ENCODE measurements at regions not wholly inside any gene's neighbourhood (a gene's known extent, or its start where the extent isn't known, plus 50 kb on each side); places are given as distances from the start of the nearest gene placed in this dataset.

DNA sequence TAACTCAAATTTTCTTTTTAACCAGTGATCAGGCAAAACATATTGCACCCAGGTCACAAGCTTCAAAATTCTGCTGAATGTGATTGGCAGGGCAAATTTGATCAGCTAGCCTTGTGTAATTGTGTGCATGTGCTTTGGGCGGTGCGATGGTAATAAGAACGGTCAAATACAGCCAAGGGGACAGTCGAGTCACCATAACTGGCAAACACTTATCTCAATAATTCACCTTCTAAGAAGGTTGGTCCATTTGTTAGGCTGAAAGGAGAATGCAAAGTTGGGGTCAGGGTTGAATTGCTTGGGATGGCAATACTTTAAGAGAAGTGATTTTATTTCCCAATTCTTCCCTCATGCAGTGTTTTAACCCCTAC lies 302.4 kb upstream of the PDZRN3 start:
- no peak for FAIRE-seq

DNA sequence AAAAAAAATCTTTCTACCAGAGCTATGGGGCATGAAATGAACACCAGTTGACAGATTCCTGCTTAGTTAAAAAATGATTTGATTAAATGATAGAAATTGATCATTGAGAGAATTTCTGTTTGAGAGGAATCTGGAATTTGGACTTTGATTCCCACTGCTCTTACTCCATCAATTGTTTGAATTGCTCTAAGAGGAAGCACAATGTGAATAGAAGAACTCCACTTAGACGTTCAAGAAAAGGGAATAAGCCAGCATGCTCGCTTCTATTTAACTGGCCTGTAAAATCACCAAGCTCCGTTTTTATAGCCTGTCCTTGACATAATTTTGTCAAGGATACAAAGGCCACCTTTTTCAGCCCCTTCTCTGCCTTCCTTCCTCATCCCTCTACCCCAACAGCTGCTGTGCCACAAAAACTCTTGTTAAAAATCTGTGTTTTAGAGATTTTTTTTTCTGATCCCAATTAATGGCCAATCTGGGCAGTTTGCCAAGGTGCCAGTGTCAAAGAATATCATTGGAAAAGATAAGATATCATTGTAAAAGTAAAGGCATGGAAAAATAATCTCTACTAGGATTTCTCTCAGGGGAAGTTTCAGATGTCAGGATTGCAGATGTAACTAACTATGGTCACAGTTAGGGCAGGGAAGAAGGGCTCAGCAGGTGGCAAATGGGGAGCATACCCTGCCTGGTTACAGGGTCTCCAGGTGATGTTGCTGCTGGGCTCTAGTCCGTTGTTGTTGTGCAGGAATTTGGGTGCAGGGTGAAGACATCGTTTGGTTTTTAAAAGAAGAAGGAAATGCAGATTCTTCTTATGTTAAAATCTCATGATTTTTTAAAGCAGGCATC lies 301.8 kb upstream of the PDZRN3 start:
- no peak for FAIRE-seq

DNA sequence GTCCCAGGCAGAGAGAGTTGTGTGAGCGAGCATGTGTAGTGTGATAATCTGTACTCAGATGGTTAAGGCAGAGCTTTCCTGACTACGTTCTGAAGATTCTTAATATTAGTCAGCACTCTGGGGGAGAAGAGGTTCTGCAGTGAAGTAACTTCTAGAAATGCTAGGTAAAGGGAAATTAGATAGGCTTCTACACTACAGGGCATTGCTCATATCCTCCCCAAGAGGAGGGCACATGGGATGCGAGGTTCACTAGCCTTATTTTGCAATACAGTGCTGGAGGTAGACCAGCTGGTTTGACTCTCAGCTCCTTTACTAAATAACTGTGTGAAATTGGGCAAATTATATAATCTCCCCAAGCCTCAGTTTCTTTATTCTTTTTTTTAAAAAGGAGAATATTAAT lies 300.3 kb upstream of the PDZRN3 start:
- FAIRE-seq, result no peak

DNA sequence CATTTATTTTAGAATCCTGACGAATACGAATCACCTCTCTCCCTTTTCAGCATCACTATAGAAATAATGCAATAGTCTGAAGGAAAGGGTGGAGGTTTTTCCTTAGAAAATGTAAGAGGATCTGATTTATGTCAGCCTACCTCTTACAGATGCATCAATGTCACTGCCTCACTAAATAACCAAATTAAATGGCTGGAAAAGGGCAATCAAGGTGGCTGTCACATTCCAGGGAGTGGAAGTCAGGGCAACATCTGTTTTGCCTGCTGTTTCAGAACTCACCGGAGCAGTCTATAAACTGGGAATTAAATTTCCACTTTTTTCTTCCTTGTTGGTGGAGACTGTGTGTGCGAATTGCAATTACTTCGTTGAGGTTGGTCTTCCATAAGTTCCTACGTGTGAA lies 299.3 kb upstream of the PDZRN3 start:
- no peak for FAIRE-seq

- no peak for FAIRE-seq
These were observed 292.9 kb upstream of the PDZRN3 start for GRCh38 chr3:73917643-73918042.

DNA sequence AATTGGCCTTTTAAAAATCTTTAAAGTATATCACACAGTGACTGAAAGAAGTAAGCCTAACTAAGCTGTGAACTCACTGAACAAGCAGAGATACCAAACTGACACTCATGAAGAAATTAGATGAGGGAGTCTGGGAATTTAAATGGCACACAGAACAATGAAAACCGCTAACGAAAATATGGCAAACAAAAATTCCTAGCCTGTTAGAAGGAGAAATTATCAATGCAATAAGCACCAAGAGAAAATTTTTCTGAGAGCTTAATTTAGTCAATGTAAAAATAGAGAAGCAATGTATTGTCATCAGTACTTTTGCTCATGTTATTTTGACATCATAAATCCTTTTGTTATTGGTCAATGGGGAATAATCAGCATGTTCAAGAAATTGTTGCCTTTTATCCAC lies 291.1 kb upstream of the PDZRN3 start:
- no peak for FAIRE-seq

GRCh38 chr3:73908218-73908617 lies 283.5 kb upstream of the PDZRN3 start:
- FAIRE-seq, result no peak

DNA sequence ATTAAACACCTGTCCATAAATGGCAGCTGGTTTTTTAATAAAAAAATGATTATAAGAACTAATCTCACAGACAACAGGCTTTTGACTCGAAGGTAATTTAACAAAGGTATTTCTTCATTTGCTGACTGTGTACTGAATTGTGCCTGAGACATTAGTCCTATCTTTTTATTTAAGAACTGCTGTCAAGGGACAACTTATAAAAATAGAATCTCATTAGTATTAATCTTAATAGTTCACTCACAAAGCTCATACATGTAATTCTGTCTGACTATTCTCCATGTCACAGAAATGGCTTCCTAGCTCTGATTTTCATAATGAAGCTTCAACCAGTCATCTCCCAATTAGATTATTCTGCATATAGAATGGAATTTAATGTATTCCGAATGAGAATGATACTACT lies 276.9 kb upstream of the PDZRN3 start:
- FAIRE-seq, result no peak

DNA sequence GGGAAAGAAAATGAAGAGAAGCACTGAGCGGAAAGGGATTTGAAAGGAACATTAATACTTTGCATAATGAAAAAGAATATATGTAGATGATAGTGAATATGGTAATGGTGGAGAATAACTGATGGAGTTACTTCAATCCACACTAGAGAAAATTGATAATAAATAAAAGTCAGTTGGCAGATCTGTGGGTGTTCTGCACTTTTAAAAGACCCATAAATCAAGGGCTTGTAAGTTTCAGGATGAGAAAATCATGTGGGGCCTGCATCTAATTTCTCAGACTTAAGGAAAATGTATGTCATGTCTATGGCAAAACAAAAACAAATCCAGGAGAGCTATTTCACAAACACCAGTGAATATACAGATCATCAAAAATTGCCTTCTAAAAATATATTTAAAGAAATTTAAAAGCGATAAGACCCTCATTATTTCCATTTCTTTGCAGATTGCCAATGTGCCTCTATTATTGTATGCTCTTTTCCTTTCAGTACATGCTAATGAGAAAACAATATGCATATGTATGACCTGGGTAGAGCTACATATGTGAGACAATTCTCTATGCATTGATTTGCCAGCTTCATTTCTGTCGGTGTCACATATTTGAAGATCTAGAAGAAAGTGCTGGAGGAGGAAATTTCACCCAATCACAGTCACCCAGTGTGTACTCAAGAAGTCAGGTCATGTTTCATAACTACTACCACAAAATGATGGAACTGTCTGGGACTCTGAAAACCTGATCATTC lies 269.9 kb upstream of the PDZRN3 start:
- FAIRE-seq, result no peak

DNA sequence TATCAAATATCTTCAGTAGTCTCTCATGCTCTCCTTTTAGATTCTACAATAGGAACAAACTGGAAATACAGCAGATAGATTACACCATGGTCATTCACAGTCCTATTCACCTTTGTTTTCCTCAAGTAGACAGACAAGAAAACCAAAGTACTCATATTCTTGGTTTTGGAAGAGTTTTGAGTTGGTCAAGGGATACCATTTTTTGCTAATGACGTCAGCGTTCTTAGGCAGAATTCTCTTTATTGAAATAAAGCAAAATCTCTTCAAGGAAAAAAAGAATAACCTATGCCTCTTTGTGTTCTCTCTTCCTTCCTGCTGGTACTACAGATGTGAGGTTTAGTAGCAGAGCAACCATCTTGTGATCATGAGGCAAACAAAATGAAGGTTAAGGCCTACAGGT lies 268.3 kb upstream of the PDZRN3 start:
- no peak for FAIRE-seq

DNA sequence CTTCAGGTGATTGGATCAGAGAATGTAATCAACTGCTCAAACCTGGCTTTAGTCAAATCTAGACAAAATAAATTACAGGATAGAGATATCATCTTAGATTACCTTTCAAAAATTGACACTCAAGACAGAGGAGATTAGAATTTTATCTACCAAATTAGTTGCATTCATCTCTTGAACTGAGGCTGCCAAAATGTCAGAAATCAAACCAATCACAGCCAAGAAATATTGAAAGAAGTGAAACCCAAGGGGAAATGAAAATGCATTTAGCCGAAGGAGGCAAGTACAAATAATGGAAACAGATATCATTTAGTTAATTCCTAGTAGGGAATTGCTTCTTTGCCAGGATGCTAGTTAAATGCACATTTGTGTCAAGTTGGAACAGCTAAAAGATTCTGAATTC lies 261.1 kb upstream of the PDZRN3 start:
- no peak for FAIRE-seq

DNA sequence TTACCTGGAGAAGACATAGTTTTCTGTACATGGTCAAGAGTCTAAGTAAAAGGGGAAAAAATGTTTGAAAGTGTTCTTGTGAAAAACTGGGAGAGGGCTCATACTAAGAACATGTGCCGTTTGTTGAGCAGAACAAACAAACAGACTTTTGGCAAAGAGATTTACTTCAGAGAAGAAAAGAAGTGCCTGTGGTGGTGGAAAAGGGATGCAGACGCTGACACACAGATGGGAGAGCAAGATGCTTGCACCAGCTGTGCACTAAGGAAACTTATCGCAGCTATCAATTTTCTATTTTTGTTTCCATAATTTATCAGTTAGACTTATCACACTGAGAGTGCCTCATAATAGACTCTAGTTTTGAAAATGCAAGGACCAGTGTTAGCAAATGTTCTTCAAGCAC lies 259.6 kb upstream of the PDZRN3 start:
- FAIRE-seq, result no peak

GRCh38 chr3:73883497-73883896 lies 258.8 kb upstream of the PDZRN3 start:
- no peak for FAIRE-seq

DNA sequence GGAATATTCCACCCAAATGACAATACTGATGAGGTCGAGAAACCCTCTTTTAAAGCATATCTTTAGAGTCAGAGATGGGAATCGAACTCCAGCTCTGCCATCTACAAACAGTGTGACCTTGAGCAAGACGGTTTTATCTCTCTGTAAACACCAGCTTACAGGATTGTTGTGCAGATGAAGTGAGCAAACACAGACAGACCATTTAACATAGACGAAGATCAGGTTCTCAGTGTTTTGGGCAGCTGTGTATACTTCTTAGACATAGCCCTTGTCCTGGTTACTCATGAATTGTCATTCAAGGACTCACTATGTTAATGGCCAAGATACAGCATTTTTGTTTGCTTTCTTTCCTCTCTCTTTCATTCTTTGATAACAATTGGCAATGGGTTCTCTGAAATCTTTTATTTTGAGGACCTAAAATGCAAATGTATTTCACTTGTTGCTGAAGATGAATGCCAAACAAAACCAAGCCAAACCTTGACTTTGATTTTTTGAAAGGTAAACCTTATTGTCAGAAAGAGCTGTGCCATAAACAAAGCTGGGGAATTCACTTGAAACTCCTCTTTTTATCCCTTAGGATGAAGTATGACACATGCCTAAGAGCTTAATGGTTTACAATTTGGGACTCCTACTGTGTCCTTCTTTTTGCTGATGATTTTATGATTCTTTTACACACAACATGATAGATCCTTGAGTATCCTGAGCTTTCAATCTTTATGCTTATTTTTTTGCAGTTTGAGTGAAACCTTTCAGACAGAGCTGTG lies 250.0 kb upstream of the PDZRN3 start:
- no peak for FAIRE-seq

- FAIRE-seq, result no peak
These were observed 249.4 kb upstream of the PDZRN3 start for GRCh38 chr3:73874161-73874560.

GRCh38 chr3:73868688-73869315 lies 244.1 kb upstream of the PDZRN3 start:
- FAIRE-seq, result peak; percentile 90

DNA sequence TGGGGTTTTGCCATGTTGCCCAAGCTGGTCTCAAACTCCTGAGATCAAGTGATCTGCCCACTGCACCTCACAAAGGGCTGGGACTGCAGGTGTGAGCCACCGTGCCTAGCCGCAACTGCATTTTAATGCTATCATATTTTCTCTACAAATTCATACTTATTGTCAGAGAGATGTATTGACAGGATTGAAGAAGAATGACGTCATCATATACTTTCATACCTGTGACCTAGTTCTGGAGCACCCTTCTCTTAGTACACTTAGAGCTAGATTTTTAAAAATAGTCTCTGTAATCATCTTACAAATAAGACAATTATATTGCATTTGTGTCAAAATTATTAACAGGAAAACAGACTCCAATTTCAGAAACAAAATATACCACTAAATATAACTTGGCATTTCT lies 242.8 kb upstream of the PDZRN3 start:
- no peak for FAIRE-seq

- no peak for FAIRE-seq
These were observed 242.1 kb upstream of the PDZRN3 start for GRCh38 chr3:73866846-73867245.

DNA sequence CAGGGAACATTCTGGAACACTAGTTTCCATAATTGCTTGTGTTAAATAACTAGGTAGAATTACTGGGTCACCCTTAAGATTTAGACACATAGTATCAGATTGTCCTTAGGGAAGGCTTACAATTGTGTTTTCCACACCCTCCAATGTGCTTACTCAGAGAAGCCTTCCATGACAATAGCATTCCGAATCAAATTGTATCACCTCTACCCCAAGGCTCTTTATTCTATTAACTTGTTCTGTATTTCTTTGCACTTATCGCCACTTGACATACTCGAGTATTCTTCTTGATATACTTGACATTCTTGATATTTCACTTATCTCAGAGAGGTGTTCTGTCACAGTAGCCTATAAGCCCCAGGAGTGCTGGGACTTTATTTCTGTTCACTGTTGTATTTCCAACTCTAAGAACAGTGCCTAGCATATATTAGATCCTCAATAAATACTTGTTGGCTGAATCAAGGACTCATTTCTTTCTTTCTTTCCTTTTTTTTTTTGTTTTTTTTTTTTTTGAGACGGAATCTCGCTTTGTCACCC lies 238.9 kb upstream of the PDZRN3 start:
- no peak for FAIRE-seq

- no peak for FAIRE-seq
These were observed 231.1 kb upstream of the PDZRN3 start for GRCh38 chr3:73855813-73856212.

DNA sequence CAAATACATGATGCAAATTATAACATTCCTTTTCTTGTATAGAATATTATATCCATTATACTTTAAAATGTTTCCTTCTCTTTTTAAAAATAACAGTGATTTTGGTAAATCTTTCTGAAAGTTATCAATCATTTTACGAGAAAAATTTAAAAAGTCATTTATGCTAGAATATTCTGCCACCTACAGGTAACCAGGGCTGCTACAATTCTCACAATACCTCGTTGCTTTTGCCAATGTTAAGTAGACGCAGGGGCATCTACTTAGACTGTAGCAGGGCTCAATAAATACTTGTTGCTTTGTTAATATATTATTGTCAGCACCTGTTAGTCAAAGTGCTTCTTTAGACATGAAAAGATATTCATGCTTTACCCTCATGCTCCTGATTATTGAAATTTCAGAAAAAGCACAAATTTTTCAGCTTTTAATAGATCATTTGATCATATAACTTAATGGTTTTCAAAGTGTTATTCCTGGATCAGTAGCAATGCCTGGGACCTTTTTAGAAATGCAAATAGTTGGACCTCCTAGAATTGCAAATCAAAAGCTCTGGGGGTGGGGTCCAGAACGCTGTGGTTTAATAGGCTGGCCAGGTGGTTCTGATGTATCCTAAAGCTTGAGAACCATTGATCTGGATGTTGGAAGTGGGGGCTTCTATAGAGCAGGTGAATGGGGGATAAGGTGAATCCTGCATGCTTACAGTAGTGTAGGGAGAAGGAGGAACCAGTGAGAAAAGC lies 223.6 kb upstream of the PDZRN3 start:
- peak; percentile 85 for FAIRE-seq

DNA sequence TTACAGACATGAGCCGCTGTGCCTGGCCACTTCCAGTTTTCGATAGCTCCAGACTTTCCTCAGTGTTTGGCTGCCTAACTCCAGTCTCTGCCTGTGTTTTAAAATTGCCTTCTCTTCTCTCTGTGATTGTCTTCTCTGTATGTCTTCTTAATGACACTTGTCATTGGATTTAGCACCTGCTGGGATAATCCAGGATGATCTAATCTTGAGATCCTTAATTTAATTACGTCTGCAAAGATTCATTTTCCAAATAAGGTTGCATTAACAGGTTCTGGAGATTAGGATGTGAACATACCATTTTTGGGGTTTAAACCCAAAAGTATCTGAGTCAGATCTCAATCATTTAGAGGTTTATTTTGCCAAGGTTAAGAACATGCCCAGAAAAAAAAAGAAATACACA lies 222.2 kb upstream of the PDZRN3 start:
- FAIRE-seq, result no peak
